ENCODE measurements at regions not wholly inside any gene's neighbourhood (a gene's known extent, or its start where the extent isn't known, plus 50 kb on each side); places are given as distances from the start of the nearest gene placed in this dataset.
A peak's percentile ranks its signal among the peaks of the same experiment; 100 is the strongest.
"Not testable (repeated sequence)": the region's sequence is repeated elsewhere in the genome, so short reads cannot be mapped to it uniquely, and the experiment has no call there.

DNA sequence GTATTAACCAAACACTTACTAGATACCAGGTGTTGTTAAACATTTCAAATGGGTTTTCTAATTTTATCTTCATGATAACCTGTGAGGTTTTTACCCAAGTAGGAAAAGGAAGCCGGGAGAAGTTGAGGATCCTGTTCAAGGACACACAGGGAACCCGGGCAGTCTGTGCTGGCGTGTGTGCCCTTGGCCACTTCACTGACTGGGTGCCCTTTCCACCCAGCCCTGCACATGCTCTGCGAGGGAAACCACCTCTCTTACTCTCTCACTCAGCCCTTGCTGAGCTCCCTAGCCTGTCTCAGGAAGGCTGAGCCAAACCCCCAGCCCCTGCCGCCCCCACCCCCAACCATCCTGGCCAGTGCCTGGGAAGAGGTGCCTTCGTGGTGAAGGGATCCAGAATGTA lies 51.8 kb downstream of the TEX44 start:
- DNase-seq (ENCODE audit: low read depth in 2 of 2): no peak

- no peak for DNase-seq (ENCODE audit: low read depth in 2 of 2)
Observed at GRCh38 chr2:231646476-231646875, 53.8 kb downstream of the TEX44 start.

DNA sequence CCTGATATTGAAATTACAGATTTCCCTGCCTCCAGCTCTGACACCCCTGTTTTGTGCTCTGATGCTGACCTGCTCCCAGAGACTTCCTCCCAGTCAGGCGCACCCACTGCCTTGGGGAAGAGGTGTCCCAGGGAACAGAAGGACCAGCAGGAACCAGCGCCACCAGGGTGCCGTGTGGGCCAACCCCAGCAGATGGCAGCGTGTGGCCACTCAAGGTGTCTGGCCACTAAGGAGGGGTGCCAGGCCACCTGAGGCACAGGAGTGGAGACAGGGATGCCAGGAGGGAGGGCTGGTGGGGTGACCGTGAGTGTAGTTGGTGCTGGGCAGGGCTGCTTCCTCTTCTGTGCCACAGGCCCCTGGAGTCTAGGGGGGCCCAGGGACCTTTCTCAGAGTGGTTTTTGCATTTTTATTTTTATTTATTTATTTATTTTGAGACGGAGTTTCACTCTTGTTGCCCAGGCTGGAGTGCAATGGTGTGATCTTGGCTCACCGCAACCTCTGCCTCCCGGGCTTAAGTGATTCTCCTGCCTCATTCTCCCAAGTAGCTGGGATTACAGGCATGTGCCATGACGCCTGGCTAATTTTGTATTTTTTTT lies 56.0 kb downstream of the TEX44 start:
- DNase-seq (ENCODE audit: low read depth in 2 of 2): peak; percentile 66 to 67

DNA sequence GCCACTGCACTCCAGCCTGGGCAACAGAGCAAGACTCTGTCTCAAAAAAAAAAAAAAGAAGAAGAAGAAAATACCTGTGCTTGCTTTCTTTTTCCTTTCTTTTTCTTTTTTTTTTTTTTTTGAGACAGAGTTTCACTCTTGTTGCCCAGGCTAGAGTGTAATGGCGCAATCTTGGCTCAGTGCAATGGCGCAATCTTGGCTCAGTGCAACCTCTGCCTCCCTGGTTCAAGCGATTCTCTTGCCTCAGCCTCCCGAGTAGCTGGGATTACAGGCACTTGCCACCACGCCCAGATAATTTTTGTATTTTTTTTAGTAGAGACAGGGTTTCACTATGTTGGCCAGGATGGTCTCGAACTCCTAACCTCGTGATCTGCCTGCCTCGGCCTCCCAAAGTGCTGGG lies 56.8 kb upstream of the PTMA start:
- DNase-seq (ENCODE audit: low read depth in 2 of 2): not testable (repeated sequence)

DNA sequence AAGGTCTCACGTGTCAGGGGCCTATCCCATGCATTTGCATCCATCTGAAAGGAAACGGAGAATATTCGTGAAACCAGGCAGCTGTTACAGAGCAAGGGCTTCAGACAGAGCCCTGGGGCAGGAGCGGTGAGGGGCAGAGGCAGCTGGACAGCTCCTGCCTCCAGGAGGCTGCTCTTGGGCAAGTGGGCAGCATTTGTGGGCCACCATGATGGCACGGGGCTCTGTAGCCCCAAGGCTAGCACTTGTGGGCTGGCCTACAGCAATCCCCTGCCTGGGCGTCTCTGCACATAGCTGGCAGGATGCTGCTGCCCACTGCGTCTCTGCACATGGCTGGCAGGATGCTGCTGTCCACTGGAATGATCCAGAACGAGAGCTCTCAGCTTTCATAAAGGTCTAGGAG lies 52.8 kb upstream of the PTMA start:
- no peak for DNase-seq (ENCODE audit: low read depth in 2 of 2)

GRCh38 chr2:231655894-231656293 lies 52.4 kb upstream of the PTMA start:
- DNase-seq (ENCODE audit: low read depth in 2 of 2): no peak

All from lung microvascular endothelial cell (primary cell).